ENCODE measurements at regions not wholly inside any gene's neighbourhood (a gene's known extent, or its start where the extent isn't known, plus 50 kb on each side); places are given as distances from the start of the nearest gene placed in this dataset.

DNA sequence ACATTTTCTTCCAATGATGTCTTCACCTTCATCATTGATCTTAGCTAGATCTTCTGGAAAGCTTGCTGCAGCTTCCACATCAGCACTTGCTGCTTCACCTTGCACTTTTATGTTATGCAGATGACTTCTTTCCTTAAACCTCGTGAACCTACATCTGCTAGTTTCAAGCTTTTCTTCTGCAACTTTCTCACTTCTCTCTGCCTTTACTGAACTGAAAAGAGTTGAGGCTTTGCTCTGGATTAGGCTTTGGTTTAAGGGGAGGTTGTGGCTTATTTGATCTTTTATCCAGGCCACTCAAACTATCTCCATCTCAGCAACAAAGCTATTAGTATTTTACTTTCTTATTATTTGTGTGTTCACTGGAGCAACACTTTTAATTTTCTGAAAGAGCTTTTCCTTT lies 125.5 kb upstream of the POM121L12 start:
- TF ChIP-seq CTCF (IDR thresholded peaks at IDR 0.05) (no peak), EP300 (IDR thresholded peaks at IDR 0.05) (no peak)
